Choroid plexus epithelial cell (primary cell): ENCODE measurements at regions not wholly inside any gene's neighbourhood (a gene's known extent, or its start where the extent isn't known, plus 50 kb on each side); places are given as distances from the start of the nearest gene placed in this dataset.

Source experiments
- DNase-seq: peaks from one replicate; pipeline ENCODE4 v3.0.0-alpha.2; 2010; ENCODE audit warnings: low read depth
- H3K4me3 ChIP-seq: 2 replicates; pipeline ENCODE4 v1.5.1; 2011; ENCODE audit warnings: low read depth, mild to moderate bottlenecking, control low read depth, low read length, moderate library complexity
- TF ChIP-seq, protein P1 (sequence below): conservative IDR thresholded peaks from 2 replicates; pipeline ENCODE4 v1.5.1; 2011; ENCODE audit warnings: low read depth, mild to moderate bottlenecking, control low read depth, inconsistent platforms, low read length, moderate library complexity

DNA sequence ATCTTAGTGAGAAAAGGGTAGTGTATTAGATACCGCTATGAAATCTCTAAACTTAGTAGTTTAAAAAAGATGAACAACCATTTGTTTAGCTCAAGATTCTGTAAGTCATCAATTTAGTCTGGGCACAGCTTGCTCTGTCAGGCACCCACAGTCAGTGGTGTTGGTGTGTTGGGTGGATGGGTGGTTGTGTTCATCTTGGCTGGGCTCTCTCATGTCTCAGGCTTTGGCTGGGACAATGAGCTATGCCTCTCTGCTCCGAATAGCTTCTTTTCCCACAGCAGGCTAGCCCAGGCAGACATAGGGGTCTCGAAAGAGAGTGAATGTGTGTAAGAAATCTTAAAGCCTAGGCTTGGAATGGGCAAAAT lies 127.0 kb upstream of the GATB start:
- no peak for DNase-seq
- TF ChIP-seq, protein P1, sequence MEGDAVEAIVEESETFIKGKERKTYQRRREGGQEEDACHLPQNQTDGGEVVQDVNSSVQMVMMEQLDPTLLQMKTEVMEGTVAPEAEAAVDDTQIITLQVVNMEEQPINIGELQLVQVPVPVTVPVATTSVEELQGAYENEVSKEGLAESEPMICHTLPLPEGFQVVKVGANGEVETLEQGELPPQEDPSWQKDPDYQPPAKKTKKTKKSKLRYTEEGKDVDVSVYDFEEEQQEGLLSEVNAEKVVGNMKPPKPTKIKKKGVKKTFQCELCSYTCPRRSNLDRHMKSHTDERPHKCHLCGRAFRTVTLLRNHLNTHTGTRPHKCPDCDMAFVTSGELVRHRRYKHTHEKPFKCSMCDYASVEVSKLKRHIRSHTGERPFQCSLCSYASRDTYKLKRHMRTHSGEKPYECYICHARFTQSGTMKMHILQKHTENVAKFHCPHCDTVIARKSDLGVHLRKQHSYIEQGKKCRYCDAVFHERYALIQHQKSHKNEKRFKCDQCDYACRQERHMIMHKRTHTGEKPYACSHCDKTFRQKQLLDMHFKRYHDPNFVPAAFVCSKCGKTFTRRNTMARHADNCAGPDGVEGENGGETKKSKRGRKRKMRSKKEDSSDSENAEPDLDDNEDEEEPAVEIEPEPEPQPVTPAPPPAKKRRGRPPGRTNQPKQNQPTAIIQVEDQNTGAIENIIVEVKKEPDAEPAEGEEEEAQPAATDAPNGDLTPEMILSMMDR = no peak
- H3K4me3 ChIP-seq = no peak overlapping the region

DNA sequence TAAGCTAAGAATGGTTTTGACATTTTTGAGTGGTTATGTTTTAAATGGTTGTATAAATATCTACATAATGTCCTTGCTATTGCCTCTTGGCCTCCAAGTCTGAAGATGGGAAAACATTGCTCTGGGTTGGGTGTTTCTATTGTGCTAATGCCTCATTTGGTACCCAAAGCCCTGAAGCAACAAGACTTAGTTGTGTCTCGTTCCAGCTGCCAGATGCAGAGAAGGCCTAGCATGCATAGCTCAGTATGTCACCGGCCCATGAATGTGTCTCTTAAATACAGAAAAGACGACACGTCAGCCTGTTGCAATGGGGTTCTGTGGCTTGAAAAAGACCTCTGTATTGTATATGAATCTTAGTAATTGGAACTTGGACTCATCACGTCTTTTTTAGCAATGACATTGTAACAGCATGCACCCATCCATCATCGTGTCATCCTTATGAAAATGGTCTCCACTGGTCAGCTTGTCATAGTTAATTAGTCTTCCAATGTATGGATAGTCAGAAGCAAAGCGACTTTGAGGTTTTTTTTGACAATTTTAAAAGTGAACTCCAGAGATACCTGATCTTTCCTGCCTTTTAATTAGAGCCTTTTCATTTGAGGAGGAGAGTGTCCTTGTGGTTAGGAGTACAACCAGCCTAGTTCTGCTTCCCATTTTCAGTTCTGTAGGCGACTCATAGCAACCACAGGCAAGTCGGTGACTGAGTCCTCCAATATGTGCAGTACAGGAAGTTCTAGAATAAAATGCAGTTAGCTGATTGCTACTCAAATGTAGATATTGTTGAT lies 126.4 kb upstream of the GATB start:
- no peak overlapping the region for H3K4me3 ChIP-seq
- DNase-seq = peak; percentile 47
- TF ChIP-seq, protein P1 = no peak

DNA sequence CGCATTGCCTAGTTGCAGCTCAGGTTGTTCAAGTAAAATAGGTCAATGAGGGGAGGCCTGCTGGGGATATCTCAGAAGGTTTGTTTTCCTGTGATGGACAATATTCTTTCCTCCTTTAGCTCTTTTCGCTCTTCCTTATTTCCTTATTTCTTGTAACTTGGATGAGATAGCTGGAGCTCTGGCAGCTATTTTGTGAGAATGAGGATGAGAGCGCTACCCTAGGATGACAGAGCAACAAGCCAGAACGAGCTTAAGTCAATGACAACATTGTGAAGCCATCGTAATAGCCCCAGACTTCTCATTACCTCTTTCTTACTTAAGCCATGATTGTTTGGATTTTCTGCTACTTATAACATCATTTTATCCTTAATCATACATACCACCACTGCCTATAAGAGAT lies 124.3 kb upstream of the GATB start:
- no peak for DNase-seq
- no peak overlapping the region for H3K4me3 ChIP-seq
- TF ChIP-seq, protein P1 = no peak

DNA sequence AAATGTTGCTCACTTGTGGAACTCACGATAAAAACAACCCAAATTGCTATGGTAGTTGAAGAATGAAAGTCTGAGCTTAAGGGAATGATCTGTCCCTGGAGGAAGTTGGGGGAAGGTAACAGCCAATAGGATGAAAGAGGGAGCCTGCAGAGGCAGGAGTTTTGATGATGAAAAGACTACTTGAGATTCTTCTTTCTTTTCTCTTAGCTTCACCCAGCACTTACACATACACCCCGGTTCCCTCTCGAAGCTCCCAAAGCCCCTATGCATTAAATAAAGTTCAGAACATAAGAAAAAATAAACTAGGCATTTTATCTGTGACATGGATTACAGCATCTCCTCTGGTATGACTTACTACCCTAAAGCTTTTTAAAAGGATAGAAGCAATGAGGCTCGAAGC lies 122.9 kb upstream of the GATB start:
- H3K4me3 ChIP-seq = no peak overlapping the region
- TF ChIP-seq, protein P1 = no peak
- no peak for DNase-seq

DNA sequence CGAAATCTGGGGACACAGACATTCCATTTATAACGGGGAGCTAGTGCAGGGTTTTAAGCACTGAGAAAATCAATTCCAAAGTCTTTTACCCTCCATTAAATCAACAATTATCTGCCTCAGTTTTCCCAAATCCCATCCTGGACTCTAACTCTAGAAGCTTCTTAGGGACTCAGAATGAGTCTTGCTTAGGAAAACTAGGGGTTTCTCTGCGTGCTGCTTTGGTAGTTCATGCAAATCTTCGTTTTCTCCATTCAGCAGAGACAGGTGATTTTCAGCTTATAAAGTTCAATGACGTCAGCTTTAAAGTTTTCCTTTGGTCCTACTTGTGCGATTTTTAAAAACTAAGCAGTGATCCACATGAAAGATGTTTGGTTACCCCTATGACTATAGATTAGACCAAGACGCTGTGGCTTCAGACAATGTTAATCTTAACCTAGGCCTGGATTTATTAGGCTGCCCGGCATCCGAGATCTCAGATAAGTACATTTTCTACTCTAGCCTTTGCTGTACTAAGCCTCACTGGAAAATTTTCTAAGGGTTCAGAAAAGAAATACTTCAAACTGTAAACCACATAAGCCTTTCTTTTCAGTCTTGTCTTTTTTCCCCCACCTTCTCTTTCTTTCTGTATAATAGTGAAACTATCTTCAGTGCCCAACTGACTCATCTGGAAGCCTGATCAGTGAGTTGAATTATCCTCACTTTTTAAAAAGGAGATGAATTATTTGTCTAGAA lies 121.4 kb upstream of the GATB start:
- no peak for DNase-seq

DNA sequence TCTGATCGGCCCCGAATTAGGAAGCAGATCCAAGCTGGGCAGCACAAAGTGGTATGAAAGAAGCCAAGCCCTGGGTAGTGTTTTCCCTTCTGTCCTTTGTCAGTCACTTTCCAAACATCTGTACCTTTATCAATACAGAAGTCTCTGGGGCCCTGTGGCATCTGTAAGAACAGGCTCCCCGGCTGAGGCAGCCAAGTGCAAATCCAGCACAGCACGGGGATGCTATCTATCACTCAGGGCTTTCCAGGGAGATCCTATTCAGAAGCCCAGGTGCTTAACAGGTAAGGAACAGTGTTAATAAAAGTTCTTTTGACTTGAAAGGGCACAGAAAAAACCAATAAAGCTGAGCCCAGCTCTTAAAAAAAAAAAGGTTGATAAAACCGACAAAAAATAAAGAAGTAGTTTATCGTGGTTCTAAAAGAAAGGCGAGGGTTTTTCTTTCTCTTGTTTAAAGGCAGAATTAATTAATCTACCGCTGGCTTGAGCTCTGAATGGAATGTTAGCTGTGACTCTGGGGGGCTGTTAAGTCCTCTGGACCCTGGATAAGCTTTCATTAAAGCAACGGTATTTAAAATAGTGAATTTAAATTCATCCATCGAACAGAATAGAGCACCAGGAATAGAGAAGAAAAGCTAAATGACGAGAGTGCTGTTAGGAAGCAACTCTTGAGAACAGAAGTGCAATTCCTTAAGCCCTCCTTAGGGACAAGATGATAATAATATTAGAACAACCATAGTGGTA lies 119.1 kb upstream of the GATB start:
- TF ChIP-seq, protein P1 = no peak
- no peak overlapping the region for H3K4me3 ChIP-seq

More for the DNA sequence above, 121.4 kb upstream of the GATB start:
- TF ChIP-seq, protein P1 = no peak
- no peak overlapping the region for H3K4me3 ChIP-seq

More for the DNA sequence above, 119.1 kb upstream of the GATB start:
- no peak for DNase-seq
